Cardiac muscle cell (in vitro differentiated cells and primary cell): ENCODE measurements at regions not wholly inside any gene's neighbourhood (a gene's known extent, or its start where the extent isn't known, plus 50 kb on each side); places are given as distances from the start of the nearest gene placed in this dataset.

Source experiments
- DNase-seq, 2 donors: peaks; one replicate each; pipeline versions ENCODE4 v3.0.0 to v3.0.0-alpha.2; 2010 to 2017; ENCODE audit warnings: low read depth in 1 of 2, low spot score in 1 of 2
- H3K27ac ChIP-seq: fragments of 200-600 bp; sonication (generic); 2 replicates; pipeline ENCODE4 v1.5.1; 2016
- H3K27me3 ChIP-seq: fragments of 200-600 bp; sonication (generic); 2 replicates; pipeline ENCODE4 v1.6.0; 2016; ENCODE audit warnings: control low read depth
- H3K36me3 ChIP-seq: fragments of 200-600 bp; sonication (generic); 2 replicates; pipeline ENCODE4 v1.5.1; 2016; ENCODE audit warnings: control low read depth
- H3K4me1 ChIP-seq: fragments of 200-600 bp; sonication (generic); 2 replicates; pipeline ENCODE4 v1.8.1; 2017; ENCODE audit warnings: low read depth, mild to moderate bottlenecking, mixed run types
- H3K4me3 ChIP-seq: fragments of 200-600 bp; sonication (generic); 2 replicates; pipeline ENCODE4 v1.5.1; 2016; ENCODE audit warnings: mild to moderate bottlenecking
- H3K9me3 ChIP-seq: fragments of 200-600 bp; sonication (generic); 2 replicates; pipeline ENCODE4 v1.5.1; 2017; ENCODE audit warnings: low read depth, mild to moderate bottlenecking, control low read depth
- CTCF ChIP-seq: IDR thresholded peaks from 2 replicates; pipeline ENCODE4 v1.5.1; 2012; ENCODE audit warnings: low read depth, mild to moderate bottlenecking, low read length

GRCh38 chr3:105315815-105316214 lies 50.9 kb upstream of the ALCAM start:
- H3K27me3 ChIP-seq, result no peaks in the 10 kb centered on the region
- H3K9me3 ChIP-seq, result no peaks in the 10 kb centered on the region
- no peak overlapping the region for H3K4me3 ChIP-seq
- no peaks in the 10 kb centered on the region for H3K36me3 ChIP-seq
- H3K27ac ChIP-seq, result no peak overlapping the region
- H3K4me1 ChIP-seq, result no peaks in the 10 kb centered on the region
- DNase-seq, result no peak
- no peak for TF ChIP-seq CTCF

- no peaks in the 10 kb centered on the region for H3K27me3 ChIP-seq
- H3K27ac ChIP-seq, result no peak overlapping the region
- no peak overlapping the region for H3K4me3 ChIP-seq
- no peaks in the 10 kb centered on the region for H3K9me3 ChIP-seq
- no peak for DNase-seq
- no peaks in the 10 kb centered on the region for H3K4me1 ChIP-seq
- H3K36me3 ChIP-seq, result no peaks in the 10 kb centered on the region
- no peak for TF ChIP-seq CTCF
Observed at GRCh38 chr3:105316331-105316730, 50.4 kb upstream of the ALCAM start.
